GM13977 (cell line): ENCODE measurements at regions not wholly inside any gene's neighbourhood (a gene's known extent, or its start where the extent isn't known, plus 50 kb on each side); places are given as distances from the start of the nearest gene placed in this dataset.

Experiments used
- DNase-seq: peaks from one replicate; pipeline ENCODE4 v3.0.0; 2012; ENCODE audit warnings: low spot score
- in situ Hi-C: fragments of 300-500 bp; cut with MboI; formaldehyde crosslinking; loops from one replicate; pipeline ENCODE4 v1.12.0; 2022; ENCODE audit warnings: low sequenced_read_pairs, low pct_unique_long_range_greater_than_20kb, mixed read lengths, inconsistent platforms; ENCODE audit not compliant: unreplicated experiment
- TF ChIP-seq, protein P1 (sequence below): IDR thresholded peaks from 2 replicates; pipeline ENCODE4 v1.5.1; 2012; ENCODE audit warnings: mild to moderate bottlenecking, control low read depth; ENCODE audit not compliant: insufficient read depth; ENCODE audit errors: extremely low read depth, missing control alignments

- TF ChIP-seq, protein P1, sequence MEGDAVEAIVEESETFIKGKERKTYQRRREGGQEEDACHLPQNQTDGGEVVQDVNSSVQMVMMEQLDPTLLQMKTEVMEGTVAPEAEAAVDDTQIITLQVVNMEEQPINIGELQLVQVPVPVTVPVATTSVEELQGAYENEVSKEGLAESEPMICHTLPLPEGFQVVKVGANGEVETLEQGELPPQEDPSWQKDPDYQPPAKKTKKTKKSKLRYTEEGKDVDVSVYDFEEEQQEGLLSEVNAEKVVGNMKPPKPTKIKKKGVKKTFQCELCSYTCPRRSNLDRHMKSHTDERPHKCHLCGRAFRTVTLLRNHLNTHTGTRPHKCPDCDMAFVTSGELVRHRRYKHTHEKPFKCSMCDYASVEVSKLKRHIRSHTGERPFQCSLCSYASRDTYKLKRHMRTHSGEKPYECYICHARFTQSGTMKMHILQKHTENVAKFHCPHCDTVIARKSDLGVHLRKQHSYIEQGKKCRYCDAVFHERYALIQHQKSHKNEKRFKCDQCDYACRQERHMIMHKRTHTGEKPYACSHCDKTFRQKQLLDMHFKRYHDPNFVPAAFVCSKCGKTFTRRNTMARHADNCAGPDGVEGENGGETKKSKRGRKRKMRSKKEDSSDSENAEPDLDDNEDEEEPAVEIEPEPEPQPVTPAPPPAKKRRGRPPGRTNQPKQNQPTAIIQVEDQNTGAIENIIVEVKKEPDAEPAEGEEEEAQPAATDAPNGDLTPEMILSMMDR, result no peak
- DNase-seq, result no peak
- in situ Hi-C loops, result no loop called here
These were observed 87.7 kb downstream of the UTP18 start for GRCh38 chr17:51347851-51348584.

DNA sequence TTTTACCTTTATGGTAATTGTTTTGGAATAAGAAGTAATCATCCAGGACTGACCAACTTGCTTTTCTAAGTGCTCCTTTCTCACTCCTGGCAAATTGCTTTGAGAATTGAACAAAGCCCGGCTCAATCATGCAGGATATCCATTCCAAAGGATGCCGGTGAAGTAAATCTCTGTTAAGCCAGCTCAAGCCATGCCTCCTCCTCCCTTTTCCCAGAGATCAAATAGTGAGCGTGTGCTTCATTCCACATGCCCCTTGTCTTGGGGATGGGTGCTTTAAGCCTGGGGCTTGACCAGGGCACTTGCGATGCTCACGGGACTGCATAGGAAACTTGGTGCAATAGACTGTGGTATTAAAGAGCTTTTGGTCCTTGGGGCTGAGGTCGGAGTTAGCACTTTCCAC lies 90.7 kb downstream of the UTP18 start:
- DNase-seq, result no peak
- TF ChIP-seq, protein P1, result no peak
- in situ Hi-C loops, result no loop called here

- in situ Hi-C loops, result no loop called here
- TF ChIP-seq, protein P1, result no peak
- DNase-seq, result no peak
These were observed 91.5 kb downstream of the UTP18 start for GRCh38 chr17:51351890-51352289.

GRCh38 chr17:51352798-51353197 lies 92.5 kb downstream of the UTP18 start:
- TF ChIP-seq, protein P1, result no peak
- in situ Hi-C loops, result no loop called here
- DNase-seq, result no peak

- no peak for DNase-seq
- TF ChIP-seq, protein P1, result no peak
- in situ Hi-C loops, result no loop called here
These were observed 93.0 kb downstream of the UTP18 start for GRCh38 chr17:51353296-51353695.

GRCh38 chr17:51354936-51355335 lies 94.6 kb downstream of the UTP18 start:
- no peak for DNase-seq
- TF ChIP-seq, protein P1, result no peak
- in situ Hi-C loops, result no loop called here
